AG04450 (cell line): ENCODE measurements at regions not wholly inside any gene's neighbourhood (a gene's known extent, or its start where the extent isn't known, plus 50 kb on each side); places are given as distances from the start of the nearest gene placed in this dataset.

ENCODE experiments used
- CTCF ChIA-PET: fragments of 300-600, 350-600 bp; formaldehyde crosslinking; extraction: SDS; loops from one replicate; lab custom pipeline; 2022; ENCODE audit warnings: antibody characterized with exemption, inconsistent platforms; lab: Charles Lee
- POLR2A ChIA-PET: fragments of 350-600 bp; formaldehyde crosslinking; extraction: SDS; loops from one replicate; lab custom pipeline; 2021; ENCODE audit warnings: antibody characterized with exemption, inconsistent platforms; lab: Yijun Ruan, JAX
- DNase-seq: peaks from one replicate; pipeline ENCODE4 v3.0.0-alpha.2; 2011; ENCODE audit warnings: low read depth, low spot score
- H3K27ac ChIP-seq: one replicate; pipeline ENCODE4 v1.5.1; 2012; ENCODE audit warnings: low read depth, low read length, control low read depth
- H3K27me3 ChIP-seq: one replicate; pipeline ENCODE4 v1.6.0; 2012; ENCODE audit warnings: low read length; ENCODE audit not compliant: control insufficient read depth, insufficient read depth
- H3K4me3 ChIP-seq: 2 replicates; pipeline ENCODE4 v1.5.1; 2011; ENCODE audit warnings: mild to moderate bottlenecking, low read depth, low read length, control low read depth
- H3K9me3 ChIP-seq: 2 replicates; pipeline ENCODE4 v1.5.1; 2012; ENCODE audit warnings: low read length; ENCODE audit not compliant: control insufficient read depth, insufficient read depth
- CTCF ChIP-seq: IDR thresholded peaks from 2 replicates; pipeline ENCODE4 v1.5.1; 2011; ENCODE audit warnings: low read depth, low read length, control low read depth, inconsistent platforms

DNA sequence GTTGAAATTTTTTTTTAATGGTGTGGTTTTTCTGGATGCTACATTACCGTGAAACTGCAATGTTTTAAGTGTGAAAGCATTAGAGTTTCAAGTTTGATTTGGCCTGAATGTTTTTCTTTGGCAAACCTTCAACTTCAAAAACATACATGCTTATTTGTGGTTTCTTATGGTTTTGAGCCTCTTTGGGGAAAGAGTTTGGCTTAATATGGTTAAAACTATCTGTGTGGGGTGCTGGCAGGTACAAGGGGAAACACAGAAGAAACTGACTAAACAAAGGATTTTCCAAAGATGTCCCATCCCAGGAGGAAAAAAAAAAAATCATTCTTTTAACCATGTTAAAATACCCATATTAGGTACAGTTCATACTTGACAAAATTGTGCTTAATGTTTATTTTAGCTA lies 121.1 kb downstream of the HGF start:
- no peak overlapping the region for H3K27ac ChIP-seq
- H3K4me3 ChIP-seq, result no peak overlapping the region
- TF ChIP-seq CTCF, result no peak
- peaks cover 9% of the 10 kb centered on the region; the same call in 1 of the 2 replicates for H3K9me3 ChIP-seq
- ChIA-PET POLR2A (no interaction called here), CTCF (no interaction called here)
- no peaks in the 10 kb centered on the region for H3K27me3 ChIP-seq
- no peak for DNase-seq

GRCh38 chr7:81645435-81645834 lies 124.4 kb downstream of the HGF start:
- no peaks in the 10 kb centered on the region for H3K27me3 ChIP-seq
- no peak for DNase-seq
- no peak overlapping the region for H3K27ac ChIP-seq
- H3K9me3 ChIP-seq, result peaks cover 2% of the 10 kb centered on the region; the same call in 1 of the 2 replicates
- H3K4me3 ChIP-seq, result no peak overlapping the region
- no peak for TF ChIP-seq CTCF
- CTCF ChIA-PET, result no interaction called here
- POLR2A ChIA-PET, result no interaction called here

- Histone ChIP-seq H3K27ac (no peak overlapping the region), H3K9me3 (peaks cover 2% of the 10 kb centered on the region; the same call in 1 of the 2 replicates), H3K4me3 (no peak overlapping the region), H3K27me3 (no peaks in the 10 kb centered on the region)
- CTCF ChIA-PET, result no interaction called here
- POLR2A ChIA-PET, result no interaction called here
- no peak for DNase-seq
- TF ChIP-seq CTCF, result no peak
Measured at GRCh38 chr7:81641873-81642272, 128.0 kb downstream of the HGF start.

DNA sequence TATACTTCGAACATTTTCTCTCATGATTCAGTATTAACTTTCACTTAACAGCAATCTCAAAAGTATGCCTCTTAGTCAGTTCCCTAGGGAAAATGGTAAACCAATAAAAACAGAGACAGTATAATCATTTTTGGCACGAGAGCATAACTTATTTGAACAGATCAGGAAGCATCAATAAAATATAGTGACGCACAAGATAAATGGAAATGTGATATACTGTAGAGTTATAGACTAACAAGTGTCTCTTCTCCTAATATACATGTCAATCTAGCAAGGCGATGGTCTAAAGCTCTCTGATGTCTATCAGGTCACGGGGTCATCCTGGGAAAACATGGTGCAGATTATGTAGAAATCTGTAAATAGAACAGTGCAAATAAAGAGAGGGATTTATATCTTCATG lies 131.6 kb downstream of the HGF start:
- no peak for DNase-seq
- Histone ChIP-seq H3K27me3 (no peaks in the 10 kb centered on the region), H3K4me3 (no peak overlapping the region), H3K27ac (no peak overlapping the region), H3K9me3 (no peaks in the 10 kb centered on the region)
- CTCF ChIA-PET, result no interaction called here
- no peak for TF ChIP-seq CTCF
- POLR2A ChIA-PET, result no interaction called here

GRCh38 chr7:81637534-81637933 lies 132.3 kb downstream of the HGF start:
- no peak overlapping the region for H3K4me3 ChIP-seq
- no peak for TF ChIP-seq CTCF
- H3K27me3 ChIP-seq, result no peaks in the 10 kb centered on the region
- no peaks in the 10 kb centered on the region for H3K9me3 ChIP-seq
- no peak for DNase-seq
- no peak overlapping the region for H3K27ac ChIP-seq
- ChIA-PET CTCF (no interaction called here), POLR2A (no interaction called here)
